Ovary (tissue), 3 donors: ENCODE measurements at regions not wholly inside any gene's neighbourhood (a gene's known extent, or its start where the extent isn't known, plus 50 kb on each side); places are given as distances from the start of the nearest gene placed in this dataset.

Experiments used
- CTCF ChIP-seq, 3 donors: fragments of 450-650 bp in 2 of 3; fragments of 200-600 bp in 1 of 3; IDR thresholded peaks; one replicate each; pipeline versions ENCODE4 v1.5.1 to v1.8.0; 2016 to 2022; ENCODE audit warnings: antibody characterized with exemption in 3 of 3, mild to moderate bottlenecking in 1 of 3
- EP300 ChIP-seq: sonication (generic); formaldehyde crosslinking; IDR thresholded peaks from one replicate; pipeline ENCODE4 v1.6.1; 2017; ENCODE audit warnings: antibody characterized with exemption
- POLR2A ChIP-seq: fragments of 450-650 bp; IDR thresholded peaks from one replicate; pipeline ENCODE4 v1.6.1; 2017; ENCODE audit warnings: antibody characterized with exemption, mild to moderate bottlenecking, moderate library complexity
- donor health status: DM: no; HTN: no; CAD: no.

GRCh38 chr1:188867614-188868013 is 1610.0 kb downstream of the BRINP3 start:
- TF ChIP-seq POLR2A (no peak), EP300 (no peak), CTCF (IDR thresholded peaks at IDR 0.05) (no peak)
